HG03060 (cell line): ENCODE measurements at regions not wholly inside any gene's neighbourhood (a gene's known extent, or its start where the extent isn't known, plus 50 kb on each side); places are given as distances from the start of the nearest gene placed in this dataset.

ENCODE experiments used
- ATAC-seq: cut with Tn5 transposase; IDR thresholded peaks from one replicate; pipeline ENCODE4 v1.9.1; 2021; ENCODE audit warnings: low read depth, moderate number of reproducible peaks; ENCODE audit not compliant: unreplicated experiment

DNA sequence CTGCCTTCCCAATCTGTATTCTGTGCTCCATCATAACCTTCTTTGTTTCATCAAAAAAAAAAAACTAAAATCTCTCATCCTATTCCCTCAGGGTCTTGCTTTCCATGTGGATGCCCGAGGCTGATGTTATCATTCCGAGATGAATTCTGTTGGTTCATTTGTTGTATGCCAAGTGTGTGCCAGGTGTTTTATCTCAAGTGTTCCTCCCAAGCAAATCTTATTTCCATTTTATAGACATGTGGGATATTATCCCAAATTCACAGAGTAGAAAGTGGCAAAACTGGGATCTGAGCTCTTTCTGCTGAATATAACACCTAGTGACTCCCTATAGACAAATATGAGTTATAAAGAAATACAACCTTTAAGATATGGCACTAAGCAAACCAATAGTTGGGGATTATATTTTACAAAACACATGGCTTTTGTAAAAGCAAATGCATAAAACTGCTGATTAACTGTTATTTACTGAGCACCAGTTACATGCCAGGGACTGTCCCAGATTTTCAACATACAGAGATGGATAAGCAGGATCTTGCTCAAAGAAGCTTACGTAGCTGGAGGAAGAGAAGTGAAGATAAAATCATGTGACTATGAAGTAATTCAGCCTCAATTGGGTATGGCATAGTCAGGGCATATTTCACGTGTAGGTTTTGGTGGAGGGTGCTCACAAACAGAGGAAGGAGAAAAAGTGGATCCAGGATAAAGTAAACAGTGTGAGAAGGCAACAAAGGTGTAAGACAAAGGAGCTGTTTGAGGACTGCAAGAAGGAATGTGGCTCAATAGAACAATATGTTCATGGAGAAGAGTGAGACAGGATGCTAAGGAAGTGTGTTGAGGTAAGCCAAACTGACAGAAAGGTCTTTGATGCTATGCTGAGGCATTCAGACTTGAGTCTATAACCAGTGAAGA is 143.3 kb upstream of the ADAMTSL1 start:
- no peak for ATAC-seq

- no peak for ATAC-seq
These were observed 142.7 kb upstream of the ADAMTSL1 start for GRCh38 chr9:18331310-18331684.

GRCh38 chr9:18331808-18332209 is 142.1 kb upstream of the ADAMTSL1 start:
- no peak for ATAC-seq

GRCh38 chr9:18333157-18333556 is 140.8 kb upstream of the ADAMTSL1 start:
- no peak for ATAC-seq

DNA sequence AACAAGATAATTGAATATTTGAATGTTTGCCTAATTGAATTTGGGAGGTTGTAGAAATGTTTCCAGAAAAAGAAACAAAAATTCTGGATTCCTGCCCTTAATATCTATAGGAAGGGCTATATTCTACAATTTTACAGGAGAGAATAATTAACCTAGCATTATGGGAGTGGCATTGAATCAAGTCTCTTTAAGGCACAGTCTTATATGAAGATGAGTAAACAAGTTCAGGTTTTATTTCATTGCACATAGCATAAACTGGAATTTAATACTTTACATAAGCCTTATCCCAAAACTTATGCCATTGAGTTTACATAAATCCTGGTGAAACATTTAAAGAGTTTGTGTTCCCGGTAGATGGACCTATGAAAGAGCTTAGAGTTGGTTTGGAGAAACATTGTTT is 138.1 kb upstream of the ADAMTSL1 start:
- no peak for ATAC-seq

- ATAC-seq = no peak
These were observed 135.9 kb upstream of the ADAMTSL1 start for GRCh38 chr9:18338042-18338441.

- no peak for ATAC-seq
These were observed 130.2 kb upstream of the ADAMTSL1 start for GRCh38 chr9:18343784-18344183.

GRCh38 chr9:18346745-18347144 is 127.2 kb upstream of the ADAMTSL1 start:
- no peak for ATAC-seq

GRCh38 chr9:18347386-18348082 is 126.4 kb upstream of the ADAMTSL1 start:
- ATAC-seq = no peak

GRCh38 chr9:18348083-18348475 is 125.9 kb upstream of the ADAMTSL1 start:
- no peak for ATAC-seq

DNA sequence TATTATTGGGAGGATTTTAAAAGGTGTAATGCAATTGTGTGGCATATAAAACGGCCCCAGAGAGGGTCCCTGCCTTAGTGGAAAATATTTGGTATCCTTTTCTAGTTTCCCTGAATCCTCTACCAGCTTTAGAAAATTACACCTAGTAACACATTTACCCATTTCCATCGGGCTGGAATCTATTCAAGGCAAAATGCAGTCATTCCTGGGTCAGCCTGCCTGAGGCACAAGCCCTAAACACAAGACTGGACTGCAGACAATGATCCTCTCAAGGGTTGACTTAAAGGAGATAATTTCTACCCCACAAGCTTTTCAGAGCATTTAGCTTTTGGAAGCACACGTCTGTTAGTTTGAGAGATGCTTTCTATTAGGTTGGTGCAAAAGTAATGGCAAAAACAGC is 124.4 kb upstream of the ADAMTSL1 start:
- ATAC-seq = no peak

GRCh38 chr9:18350036-18350435 is 123.9 kb upstream of the ADAMTSL1 start:
- no peak for ATAC-seq

DNA sequence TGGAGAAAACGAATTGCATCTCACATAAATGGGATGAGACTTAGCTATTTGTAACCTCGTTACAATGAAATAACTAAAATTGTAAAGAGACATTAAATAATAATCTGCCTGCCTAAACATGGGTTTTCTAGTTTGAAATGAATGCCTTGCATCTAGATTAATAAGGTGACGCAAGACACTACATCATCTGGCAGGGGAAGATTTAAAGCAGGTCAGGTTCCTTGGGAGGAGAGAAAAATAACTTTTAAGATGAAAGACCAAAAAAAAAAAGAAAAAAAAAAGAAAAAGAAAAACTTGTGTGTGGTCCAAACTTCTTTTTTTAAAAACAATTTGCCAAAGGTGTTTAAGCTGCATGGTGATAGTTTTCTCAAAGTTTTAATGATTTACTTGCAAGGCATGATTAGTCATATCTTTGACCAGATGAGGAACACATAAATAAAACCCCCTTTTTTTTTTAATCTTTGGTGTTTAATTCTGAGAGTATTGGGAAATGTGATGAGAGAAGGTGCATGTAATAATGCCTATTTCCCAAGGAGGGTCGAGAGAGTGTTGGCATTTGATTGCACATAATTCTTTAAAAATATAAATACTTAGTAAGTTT is 122.9 kb upstream of the ADAMTSL1 start:
- no peak for ATAC-seq

DNA sequence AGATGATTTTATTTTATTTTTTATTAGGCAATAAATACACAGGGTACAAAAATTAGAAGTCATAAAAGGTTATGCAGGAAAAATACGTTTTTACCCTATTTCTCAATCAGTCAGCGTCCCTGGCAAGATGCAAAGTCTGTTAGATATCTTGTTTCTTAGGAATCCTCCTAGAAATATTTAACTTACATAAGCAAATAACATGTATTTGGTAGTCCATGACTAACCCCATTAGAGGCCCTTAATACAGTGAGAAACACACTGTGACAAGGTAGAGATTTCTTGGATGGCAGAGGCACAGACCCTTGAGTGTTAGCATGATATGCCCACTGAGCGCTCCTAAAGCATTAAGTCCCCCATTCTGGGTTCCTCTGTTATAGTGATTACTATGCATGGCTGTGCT is 121.2 kb upstream of the ADAMTSL1 start:
- no peak for ATAC-seq

DNA sequence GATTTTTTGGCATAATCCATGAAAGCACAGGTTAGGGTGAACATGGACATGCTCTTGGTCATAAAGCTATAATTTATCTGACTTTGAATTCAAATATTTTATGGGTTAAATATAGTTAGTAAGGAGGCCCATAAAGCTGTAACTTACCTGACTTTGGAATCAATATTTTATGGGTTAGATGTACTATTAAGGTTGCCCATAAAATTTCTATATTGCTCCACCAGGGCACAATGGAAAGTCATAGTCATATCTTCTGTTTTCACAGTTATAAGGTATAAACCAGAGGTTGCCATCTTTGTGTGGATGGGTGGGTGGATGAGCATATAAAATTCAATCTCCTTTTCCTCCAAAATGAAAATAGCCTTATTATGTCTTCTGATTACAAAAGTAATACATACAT is 120.5 kb upstream of the ADAMTSL1 start:
- ATAC-seq = no peak

DNA sequence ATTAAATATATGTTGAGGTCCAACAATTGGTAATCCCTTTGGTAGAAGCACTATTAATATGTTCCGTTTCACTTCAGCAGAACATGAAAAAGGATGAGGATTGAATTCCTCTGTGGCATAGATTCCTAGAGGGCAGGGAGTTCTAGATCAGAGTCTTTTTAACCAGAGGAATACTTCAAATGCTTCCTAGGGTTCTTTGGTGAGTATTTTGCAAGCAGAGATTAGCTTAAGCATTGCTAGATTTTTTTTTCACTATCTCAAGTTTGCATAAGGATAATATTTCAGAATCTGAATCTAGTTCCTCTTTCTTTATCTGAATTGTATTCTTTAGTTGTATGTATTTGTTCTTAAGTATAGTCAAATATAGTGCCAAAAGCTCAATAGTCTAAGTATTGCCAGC is 116.6 kb upstream of the ADAMTSL1 start:
- no peak for ATAC-seq

DNA sequence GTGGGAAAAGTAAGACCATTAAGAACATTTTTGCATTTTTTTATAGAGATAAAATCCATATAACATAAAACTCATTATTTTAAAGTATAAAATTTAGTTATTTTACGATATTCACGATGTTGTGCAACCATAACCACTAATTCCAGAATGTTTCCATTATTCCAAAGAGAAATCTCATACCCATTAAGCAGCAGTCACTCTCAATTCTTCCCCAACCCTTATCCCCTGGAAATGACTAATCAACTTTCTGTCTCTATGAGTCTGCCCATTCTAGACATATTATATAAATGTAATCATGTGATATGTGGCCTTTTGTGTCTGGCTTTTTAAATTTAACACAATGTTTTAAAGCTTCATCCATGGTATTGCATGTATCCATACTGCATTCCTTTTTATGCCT is 115.6 kb upstream of the ADAMTSL1 start:
- no peak for ATAC-seq

DNA sequence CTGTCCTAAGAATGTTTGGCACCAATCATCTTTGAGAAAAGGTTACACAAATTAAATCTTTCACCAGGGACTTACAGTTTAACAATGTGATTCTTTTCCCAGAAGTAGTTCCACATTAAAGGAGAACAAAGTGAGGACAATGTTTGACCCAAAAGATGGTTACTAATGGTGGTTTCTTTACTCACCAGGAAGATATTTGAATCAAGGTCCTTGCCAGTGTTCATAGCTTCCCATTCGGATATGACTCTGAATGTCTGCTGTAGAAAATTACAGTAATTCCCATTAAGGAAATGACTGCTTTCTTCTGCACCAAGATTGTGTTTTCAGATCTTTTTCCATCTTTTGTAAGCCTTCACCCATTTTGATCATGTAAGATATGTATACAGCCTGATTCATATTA is 114.6 kb upstream of the ADAMTSL1 start:
- ATAC-seq = no peak

GRCh38 chr9:18360005-18360404 is 113.9 kb upstream of the ADAMTSL1 start:
- ATAC-seq = no peak

DNA sequence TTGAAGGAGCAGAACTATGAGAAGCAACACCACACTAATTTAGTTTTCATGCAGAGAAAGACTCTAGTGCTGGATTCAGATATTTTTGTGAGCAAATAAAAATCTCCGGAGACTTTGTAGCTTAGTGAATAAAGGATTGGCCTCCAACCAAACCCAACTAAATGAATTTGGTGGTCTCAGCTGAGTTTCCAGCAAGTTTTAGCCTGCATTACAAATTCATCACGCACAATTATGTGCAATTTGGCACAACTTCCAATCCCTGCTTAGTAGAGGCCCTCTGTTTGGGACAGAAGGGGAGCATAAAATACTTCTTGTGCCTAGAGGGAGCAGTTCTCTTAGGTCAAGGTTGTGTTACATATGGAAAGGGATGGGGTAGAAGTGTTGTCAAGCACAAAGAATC is 112.3 kb upstream of the ADAMTSL1 start:
- no peak for ATAC-seq

DNA sequence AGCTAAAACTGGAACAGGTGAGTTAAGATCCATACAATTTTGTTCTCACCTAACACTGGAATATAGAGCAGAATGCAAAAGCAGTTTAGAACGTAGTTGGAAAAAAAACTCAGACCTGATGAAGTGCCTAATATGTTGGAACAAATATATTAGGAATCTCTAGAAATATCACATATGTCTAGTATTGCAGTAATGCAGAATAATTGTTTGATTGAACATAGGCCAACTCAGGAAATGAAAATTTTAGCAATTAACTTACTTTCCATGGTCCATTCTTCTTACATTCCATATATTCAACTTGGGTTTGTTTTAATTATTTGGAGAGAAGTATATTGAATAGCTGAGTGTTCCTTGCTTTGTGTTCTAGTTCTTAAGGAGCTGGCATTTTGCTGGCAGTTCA is 111.8 kb upstream of the ADAMTSL1 start:
- no peak for ATAC-seq
